GM18505 (cell line): ENCODE measurements at regions not wholly inside any gene's neighbourhood (a gene's known extent, or its start where the extent isn't known, plus 50 kb on each side); places are given as distances from the start of the nearest gene placed in this dataset.

Experiments used
- ATAC-seq: cut with Tn5 transposase; IDR thresholded peaks from one replicate; pipeline ENCODE4 v1.9.1; 2021; ENCODE audit not compliant: unreplicated experiment
- POLR2A ChIP-seq: IDR thresholded peaks from 4 replicates; pipeline ENCODE4 v1.6.1; 2011; ENCODE audit warnings: borderline replicate concordance; ENCODE audit not compliant: insufficient read depth, insufficient read length; ENCODE audit errors: extremely low read depth

- TF ChIP-seq POLR2A: no peak
- ATAC-seq: no peak
Observed at GRCh38 chr10:65301181-65301580, 1624.7 kb upstream of the LRRTM3 start.

DNA sequence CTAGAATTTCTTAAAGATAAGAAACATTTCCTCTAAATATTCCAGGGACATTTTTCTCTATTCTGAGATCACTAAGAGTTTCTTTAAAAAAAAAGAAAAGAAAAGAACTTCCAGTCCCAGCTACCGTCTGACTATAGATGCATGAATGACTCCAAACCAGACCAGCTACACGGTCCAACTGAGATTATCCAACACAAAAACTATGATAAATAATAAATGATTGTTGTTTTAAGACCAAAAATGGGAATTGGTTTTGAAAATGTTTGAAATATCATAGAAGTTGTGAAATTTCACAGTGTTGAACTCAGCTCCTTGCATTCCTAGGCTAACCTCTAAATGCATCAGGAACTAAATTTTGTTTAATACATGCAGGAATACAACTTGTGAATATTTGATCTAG, 1619.6 kb upstream of the LRRTM3 start:
- TF ChIP-seq POLR2A: no peak
- no peak for ATAC-seq

DNA sequence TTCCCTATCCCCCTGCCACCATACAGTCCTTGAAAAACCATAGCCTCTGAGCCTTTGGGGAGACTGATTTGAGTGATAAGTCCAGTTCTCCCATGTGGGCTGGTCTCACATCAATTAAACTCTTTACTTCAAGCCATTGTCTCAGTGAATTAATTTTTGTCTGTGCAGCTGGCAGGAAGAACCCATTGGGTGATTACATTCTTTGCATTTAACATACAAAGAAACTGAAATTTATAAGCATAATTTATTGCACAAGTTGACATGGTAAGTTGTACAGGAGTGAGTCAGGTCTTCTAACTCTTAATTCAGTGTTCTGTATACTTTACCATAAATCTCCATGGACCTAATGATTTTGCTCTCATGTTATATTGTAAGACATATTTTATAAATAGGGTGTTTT, 1613.0 kb upstream of the LRRTM3 start:
- ATAC-seq: no peak
- TF ChIP-seq POLR2A: no peak

GRCh38 chr10:65313406-65313805, 1612.4 kb upstream of the LRRTM3 start:
- no peak for TF ChIP-seq POLR2A
- no peak for ATAC-seq

DNA sequence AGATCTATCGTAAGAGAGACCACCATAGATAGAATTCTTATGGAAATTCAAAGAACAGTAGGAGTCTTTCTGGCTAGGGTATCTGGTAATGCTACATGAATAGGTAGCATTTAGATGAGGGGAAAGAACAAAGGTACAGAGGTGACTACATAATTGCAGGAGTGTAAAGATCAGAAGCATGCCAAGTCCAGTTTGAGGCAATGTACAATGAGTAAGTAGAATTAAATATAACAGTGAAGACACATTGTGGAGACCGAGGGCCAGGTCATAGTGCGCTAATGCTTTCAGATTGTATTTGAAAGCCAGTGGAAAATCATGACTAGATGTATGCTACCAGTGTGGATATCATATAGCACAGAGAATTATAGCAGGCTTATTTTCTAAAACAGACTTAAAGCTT, 1611.6 kb upstream of the LRRTM3 start:
- no peak for TF ChIP-seq POLR2A
- no peak for ATAC-seq

DNA sequence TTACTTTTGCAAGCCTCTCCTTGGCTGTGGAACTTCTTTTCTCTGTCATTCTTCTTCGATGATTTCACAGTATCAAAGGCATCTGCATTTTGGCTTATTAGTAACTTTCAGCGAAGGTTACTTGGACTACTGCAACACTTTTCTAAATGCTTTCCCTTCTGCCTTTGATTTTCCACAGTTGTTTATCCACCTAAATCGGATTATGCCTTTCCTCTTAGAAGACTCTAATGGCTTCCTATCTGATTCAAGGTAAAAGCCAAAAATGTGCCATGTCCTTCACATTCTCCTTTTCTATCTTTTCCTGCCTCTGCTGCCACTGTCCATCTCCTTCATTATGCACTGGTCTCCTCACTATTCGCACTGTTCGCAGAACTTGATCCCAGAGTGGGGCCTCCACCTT, 1606.3 kb upstream of the LRRTM3 start:
- no peak for TF ChIP-seq POLR2A
- ATAC-seq: no peak

- TF ChIP-seq POLR2A: no peak
- no peak for ATAC-seq
Observed at GRCh38 chr10:65320236-65321026, 1605.4 kb upstream of the LRRTM3 start.

- ATAC-seq: no peak
- no peak for TF ChIP-seq POLR2A
Observed at GRCh38 chr10:65323802-65324201, 1602.0 kb upstream of the LRRTM3 start.

GRCh38 chr10:65325913-65326312, 1599.9 kb upstream of the LRRTM3 start:
- no peak for TF ChIP-seq POLR2A
- no peak for ATAC-seq

DNA sequence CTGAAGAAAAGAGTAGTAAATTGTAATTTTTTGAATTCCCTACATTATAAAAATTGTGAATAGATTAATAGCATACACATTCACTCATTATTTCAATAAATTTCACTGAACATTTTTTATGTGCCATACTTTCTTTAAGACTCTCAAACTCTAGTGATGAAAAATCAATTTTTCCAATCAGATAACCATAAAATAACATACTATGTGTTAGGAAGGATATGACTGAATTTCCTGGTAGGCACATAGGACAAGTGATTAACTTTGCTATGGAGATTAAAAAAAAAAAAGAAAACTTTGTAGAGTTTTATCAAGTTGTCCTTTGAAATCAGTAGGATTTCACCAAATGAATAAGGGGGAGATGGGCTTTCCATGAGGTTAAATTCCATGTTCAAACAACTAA, 1597.3 kb upstream of the LRRTM3 start:
- no peak for TF ChIP-seq POLR2A
- ATAC-seq: no peak

GRCh38 chr10:65335311-65335710, 1590.5 kb upstream of the LRRTM3 start:
- no peak for ATAC-seq
- TF ChIP-seq POLR2A: no peak

GRCh38 chr10:65340340-65340739, 1585.5 kb upstream of the LRRTM3 start:
- ATAC-seq: no peak
- TF ChIP-seq POLR2A: no peak

GRCh38 chr10:65341323-65341925, 1584.4 kb upstream of the LRRTM3 start:
- no peak for ATAC-seq
- TF ChIP-seq POLR2A: no peak

DNA sequence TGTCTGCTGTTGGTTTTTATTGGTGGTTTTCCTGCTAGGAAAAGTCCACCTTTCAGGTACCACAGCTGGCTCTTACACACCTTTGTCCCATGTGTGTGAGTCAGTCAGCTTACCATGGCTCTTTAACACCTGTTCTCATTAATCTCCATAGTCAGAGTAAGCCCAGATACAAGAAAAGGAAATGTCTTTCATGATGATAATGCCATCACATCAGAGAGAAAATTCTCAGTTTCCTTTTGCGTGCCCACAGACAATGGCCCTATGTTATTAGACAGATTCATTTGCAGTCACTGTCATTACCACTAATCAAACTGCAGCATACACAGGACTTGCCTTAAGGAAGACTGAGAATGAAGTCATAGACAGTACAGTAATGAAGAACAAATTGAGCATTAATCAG, 1583.6 kb upstream of the LRRTM3 start:
- no peak for ATAC-seq

DNA sequence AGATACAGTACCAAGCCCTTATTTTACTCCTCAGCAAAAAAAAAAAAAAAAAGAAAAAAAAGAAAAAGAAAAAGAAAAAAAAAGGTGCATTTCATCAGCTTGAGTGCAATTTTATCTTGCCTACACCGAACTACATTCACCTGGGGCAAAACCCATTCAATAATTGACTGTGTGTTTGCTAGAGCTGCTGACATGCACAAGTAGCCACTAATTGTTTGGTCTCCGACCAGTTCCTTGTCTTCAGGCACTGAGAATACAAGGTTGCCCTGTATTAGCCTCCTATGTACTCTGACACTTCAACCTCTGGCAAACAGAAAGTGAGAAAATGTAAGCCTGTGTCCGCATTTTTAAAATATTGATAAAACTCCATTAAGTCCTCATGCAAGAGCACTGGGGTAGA, 1579.4 kb upstream of the LRRTM3 start:
- no peak for TF ChIP-seq POLR2A
- ATAC-seq: no peak

More for the DNA sequence above, 1583.6 kb upstream of the LRRTM3 start:
- TF ChIP-seq POLR2A: no peak

DNA sequence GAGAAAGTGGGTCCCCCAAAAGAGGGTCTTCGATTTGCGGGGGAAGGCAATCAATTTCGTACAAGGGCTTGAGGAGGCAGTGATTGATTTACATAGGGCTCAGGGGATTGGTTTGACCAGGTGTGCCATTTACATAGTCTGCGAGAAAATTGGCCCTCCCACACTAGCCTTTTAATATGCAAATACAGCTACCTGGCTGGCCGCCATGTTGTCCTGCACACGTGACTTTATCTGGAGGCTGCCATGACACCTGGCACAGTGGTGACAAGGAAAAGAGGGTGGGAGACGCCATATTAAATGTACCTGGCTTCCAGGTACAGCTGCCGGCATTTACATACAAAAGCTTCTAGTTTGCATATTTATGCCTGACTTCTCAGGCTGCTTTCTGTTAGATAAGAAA, 1577.2 kb upstream of the LRRTM3 start:
- TF ChIP-seq POLR2A: no peak
- ATAC-seq: no peak
